Central memory CD8-positive, alpha-beta T cell (primary cell): ENCODE measurements at regions not wholly inside any gene's neighbourhood (a gene's known extent, or its start where the extent isn't known, plus 50 kb on each side); places are given as distances from the start of the nearest gene placed in this dataset.

ENCODE experiments used
- ATAC-seq: fragments of 150-1000 bp; cut with Tn5 transposase; replicated peaks from 2 replicates; pipeline ENCODE4 v1.10.0; 2022; ENCODE audit warnings: mild to moderate bottlenecking, moderate FRiP score, moderate number of reproducible peaks; ENCODE audit not compliant: poor library complexity, severe bottlenecking; ENCODE audit errors: extremely low read depth
- DNase-seq, 2 donors: peaks; one replicate each; pipeline ENCODE4 v3.0.0; 2021; ENCODE audit warnings: low spot score in 2 of 2
- H3K27ac Mint-ChIP-seq: one replicate; pipeline ENCODE4 v1.8.0; 2022; ENCODE audit warnings: low read depth, mild to moderate bottlenecking, moderate library complexity, mixed read lengths
- H3K27me3 Mint-ChIP-seq: one replicate; pipeline ENCODE4 v1.8.0; 2022; ENCODE audit warnings: mixed read lengths
- H3K36me3 Mint-ChIP-seq: one replicate; pipeline ENCODE4 v1.8.0; 2022; ENCODE audit warnings: mild to moderate bottlenecking, moderate library complexity, mixed read lengths; ENCODE audit not compliant: insufficient read depth
- H3K4me1 Mint-ChIP-seq: one replicate; pipeline ENCODE4 v1.8.0; 2022; ENCODE audit warnings: mixed read lengths
- H3K4me3 Mint-ChIP-seq: one replicate; pipeline ENCODE4 v1.8.0; 2022; ENCODE audit warnings: mild to moderate bottlenecking, moderate library complexity, mixed read lengths
- H3K9me3 Mint-ChIP-seq: one replicate; pipeline ENCODE4 v1.8.0; 2022; ENCODE audit warnings: mixed read lengths

DNA sequence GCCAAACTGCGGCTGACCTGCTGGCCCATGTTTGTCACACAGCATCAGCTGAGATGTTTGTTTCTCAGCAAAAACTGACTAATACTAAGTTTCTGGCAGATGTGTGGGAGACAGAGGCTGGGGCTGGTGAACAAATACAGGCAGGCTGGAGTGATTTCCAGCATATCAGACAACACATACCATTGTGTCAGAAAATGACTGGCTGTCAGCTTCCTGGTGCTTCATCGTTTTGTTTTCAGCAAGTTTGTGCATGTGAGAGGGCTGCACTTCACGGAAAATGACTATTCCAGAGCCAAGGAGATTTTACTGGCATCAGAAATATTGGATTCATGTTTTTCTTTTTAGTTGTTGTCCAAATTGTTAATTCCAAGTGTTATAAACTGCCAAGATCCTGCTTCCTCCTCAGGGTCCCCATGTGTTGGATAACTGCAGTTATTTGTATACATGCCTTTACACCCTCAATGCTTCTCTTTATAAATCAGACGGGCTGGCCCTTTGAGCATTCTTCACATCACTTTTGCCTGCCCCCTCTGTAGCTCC is 145.7 kb downstream of the GALC start:
- H3K36me3 Mint-ChIP-seq = no peaks in the 10 kb centered on the region
- ATAC-seq (no peak), DNase-seq (no peak)
- H3K4me1 Mint-ChIP-seq = no peaks in the 10 kb centered on the region
- H3K27ac Mint-ChIP-seq = no peak overlapping the region
- no peaks in the 10 kb centered on the region for H3K9me3 Mint-ChIP-seq
- no peak overlapping the region for H3K4me3 Mint-ChIP-seq
- H3K27me3 Mint-ChIP-seq = peaks cover 16% of the 10 kb centered on the region

DNA sequence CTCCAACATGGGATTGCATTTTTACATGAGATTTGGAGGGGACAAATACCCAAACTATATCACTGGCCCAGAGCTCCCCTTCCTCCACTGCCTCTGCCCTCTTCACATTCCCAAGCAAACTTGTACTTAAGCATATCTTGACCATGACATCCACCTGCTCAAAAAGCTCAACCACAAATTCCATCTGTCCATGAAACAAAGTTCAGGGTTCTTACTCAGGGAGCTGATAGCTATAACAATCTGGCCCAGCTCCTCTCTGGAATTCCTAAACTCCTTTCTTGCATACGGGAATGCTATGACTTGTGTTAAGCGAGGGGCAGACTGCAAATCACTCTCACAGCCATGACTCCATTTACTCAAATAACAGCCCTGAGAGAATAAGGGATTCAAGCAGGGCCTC is 152.1 kb downstream of the GALC start:
- Mint-ChIP-seq H3K9me3 (no peaks in the 10 kb centered on the region), H3K4me1 (no peaks in the 10 kb centered on the region), H3K4me3 (no peak overlapping the region), H3K27me3 (peaks cover 16% of the 10 kb centered on the region), H3K27ac (no peak overlapping the region), H3K36me3 (no peaks in the 10 kb centered on the region)
- DNase-seq (no peak), ATAC-seq (no peak)

DNA sequence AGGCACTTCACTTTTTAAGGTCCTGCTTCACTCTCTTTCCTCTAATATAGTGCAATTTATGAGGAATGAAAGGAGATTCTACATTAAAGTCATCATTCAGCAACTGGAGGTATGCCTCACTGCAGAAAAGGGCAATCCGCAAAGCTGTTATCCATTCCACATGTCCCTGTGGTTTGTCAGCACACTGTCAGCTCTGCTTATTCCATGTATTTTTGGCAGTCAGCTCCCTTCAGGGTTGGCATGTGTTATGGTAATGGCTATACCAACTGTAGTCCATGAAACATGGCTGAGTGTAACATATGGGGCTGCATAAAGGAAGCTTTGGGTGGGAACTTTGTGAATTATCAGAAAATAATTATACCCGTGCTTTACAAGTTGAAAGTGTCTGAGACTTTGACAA is 154.1 kb downstream of the GALC start:
- Mint-ChIP-seq H3K36me3 (no peaks in the 10 kb centered on the region), H3K4me1 (no peaks in the 10 kb centered on the region), H3K9me3 (no peaks in the 10 kb centered on the region), H3K27ac (no peak overlapping the region), H3K27me3 (peaks cover 15% of the 10 kb centered on the region), H3K4me3 (no peak overlapping the region)
- ATAC-seq (no peak), DNase-seq (no peak)

DNA sequence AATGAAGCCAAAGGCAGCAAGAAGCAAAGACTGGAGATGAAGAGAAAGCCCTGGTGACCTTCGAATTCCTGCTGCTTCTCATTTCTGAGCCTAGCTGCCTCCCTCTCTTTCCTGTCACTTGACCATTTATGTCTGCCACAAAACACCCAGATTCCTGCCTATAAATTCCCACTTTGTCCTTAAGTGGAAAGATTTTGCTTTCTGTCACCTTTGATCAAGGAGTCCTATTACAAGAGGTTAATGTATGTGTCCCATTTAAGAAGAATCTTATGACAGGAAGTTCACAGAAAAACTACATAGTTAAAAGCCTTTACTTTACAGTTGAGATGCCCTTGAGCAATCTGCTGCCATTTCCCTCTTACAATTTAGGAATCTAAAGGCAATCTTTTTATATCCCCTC is 155.7 kb downstream of the GALC start:
- peaks cover 26% of the 10 kb centered on the region for H3K27me3 Mint-ChIP-seq
- ATAC-seq = no peak
- no peak for DNase-seq
- no peak overlapping the region for H3K4me3 Mint-ChIP-seq
- H3K36me3 Mint-ChIP-seq = no peaks in the 10 kb centered on the region
- H3K9me3 Mint-ChIP-seq = no peaks in the 10 kb centered on the region
- no peak overlapping the region for H3K27ac Mint-ChIP-seq
- no peaks in the 10 kb centered on the region for H3K4me1 Mint-ChIP-seq

DNA sequence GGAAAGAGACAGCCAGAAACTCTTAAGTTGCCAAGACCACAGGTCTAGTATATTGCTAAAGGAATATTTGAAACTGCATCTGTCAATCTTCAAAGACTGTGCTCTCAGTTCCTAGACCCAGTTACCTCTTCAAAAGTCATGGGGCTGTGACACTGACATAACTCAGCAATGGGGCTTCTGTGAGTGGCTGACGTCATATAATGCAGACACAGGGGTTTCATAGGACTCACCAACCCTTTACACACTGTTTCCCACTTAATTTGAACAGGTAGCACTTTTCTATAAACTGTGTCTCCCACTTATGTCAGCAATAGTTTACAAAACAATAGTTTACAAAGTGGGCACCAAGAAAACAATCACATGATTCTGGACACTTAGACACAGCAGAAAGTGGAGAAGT is 158.4 kb downstream of the GALC start:
- Mint-ChIP-seq H3K4me1 (no peaks in the 10 kb centered on the region), H3K4me3 (no peak overlapping the region), H3K9me3 (no peaks in the 10 kb centered on the region), H3K36me3 (no peaks in the 10 kb centered on the region), H3K27ac (no peak overlapping the region), H3K27me3 (peaks cover 42% of the 10 kb centered on the region)
- DNase-seq (no peak), ATAC-seq (no peak)

DNA sequence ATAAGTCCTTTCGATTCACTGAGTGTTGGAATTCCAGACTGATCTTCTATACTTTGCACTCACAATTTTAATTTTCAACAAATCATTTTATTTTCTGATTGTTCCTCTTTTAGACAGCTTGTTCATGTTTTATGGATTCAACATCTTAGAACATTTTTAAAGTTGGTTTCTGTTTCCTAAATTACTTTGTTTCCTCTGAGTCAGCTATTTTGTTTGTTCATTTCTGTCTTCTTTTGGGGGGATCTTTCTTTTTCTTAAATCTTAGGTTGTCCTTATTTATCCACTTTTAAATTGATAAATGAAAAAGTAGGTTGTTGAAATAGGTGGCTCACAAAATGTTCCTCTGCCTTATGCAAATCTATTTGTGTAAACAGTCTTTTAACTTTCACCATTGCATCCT is 160.0 kb downstream of the GALC start:
- Mint-ChIP-seq H3K27me3 (peaks cover 42% of the 10 kb centered on the region), H3K27ac (no peak overlapping the region), H3K4me1 (no peaks in the 10 kb centered on the region), H3K36me3 (no peaks in the 10 kb centered on the region), H3K4me3 (no peak overlapping the region), H3K9me3 (no peaks in the 10 kb centered on the region)
- ATAC-seq (no peak), DNase-seq (no peak)

DNA sequence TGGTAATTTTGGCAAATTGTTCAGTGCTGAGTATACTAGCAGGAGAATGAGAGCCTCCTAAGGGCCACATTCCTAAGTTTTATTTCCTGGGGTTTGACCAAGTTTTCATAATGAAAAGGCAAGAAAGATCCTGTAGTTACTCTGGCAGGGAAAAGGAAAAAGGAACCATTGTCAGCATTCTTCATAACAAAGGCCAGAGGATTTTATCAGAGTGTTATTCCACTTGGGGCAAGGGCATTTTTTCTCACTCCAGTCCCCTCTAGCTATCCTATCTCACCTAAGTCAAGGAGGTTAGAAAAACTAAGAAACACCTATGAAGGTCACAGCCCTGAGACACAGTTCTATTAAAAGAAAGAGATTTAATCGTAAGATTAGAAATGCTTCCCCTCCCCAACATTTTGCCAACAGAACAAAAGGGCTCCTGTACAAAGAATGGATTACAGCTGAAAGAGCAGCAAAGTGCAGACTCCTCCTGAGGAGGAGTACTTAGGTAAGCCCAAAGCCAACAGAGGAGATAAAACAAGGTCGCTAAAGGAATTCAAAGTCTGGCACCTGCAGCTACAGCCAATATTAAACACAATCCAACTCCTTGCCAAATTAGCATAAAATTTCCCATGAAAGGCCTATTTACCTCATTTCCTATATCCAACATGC is 162.4 kb downstream of the GALC start:
- Mint-ChIP-seq H3K9me3 (no peaks in the 10 kb centered on the region), H3K27ac (no peak overlapping the region), H3K36me3 (no peaks in the 10 kb centered on the region), H3K27me3 (peaks cover 40% of the 10 kb centered on the region), H3K4me1 (no peaks in the 10 kb centered on the region), H3K4me3 (no peak overlapping the region)
- DNase-seq (no peak), ATAC-seq (no peak)

DNA sequence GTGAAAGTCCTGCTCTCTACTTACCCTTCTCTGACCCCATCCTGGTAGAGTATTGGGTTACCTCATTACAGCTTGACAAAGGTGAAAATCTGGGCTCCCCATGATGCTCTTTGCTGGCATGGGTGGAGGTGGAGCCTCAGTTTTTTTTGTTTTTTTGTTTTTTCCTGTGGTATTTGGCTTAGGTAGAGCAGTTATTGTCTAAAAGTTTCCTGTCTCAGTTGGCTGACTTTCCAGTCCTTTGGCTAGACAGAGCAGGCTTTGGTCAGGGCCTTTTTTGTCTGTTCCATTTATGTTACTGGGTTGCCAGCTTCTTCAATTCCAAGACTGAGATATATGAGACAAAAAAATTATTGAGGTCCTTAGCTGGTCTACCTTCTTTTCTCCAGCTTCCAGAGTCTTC is 163.4 kb downstream of the GALC start:
- no peak overlapping the region for H3K4me3 Mint-ChIP-seq
- no peaks in the 10 kb centered on the region for H3K4me1 Mint-ChIP-seq
- no peak for ATAC-seq
- H3K9me3 Mint-ChIP-seq = no peaks in the 10 kb centered on the region
- H3K36me3 Mint-ChIP-seq = no peaks in the 10 kb centered on the region
- no peak overlapping the region for H3K27ac Mint-ChIP-seq
- no peak for DNase-seq
- H3K27me3 Mint-ChIP-seq = peaks cover 35% of the 10 kb centered on the region

DNA sequence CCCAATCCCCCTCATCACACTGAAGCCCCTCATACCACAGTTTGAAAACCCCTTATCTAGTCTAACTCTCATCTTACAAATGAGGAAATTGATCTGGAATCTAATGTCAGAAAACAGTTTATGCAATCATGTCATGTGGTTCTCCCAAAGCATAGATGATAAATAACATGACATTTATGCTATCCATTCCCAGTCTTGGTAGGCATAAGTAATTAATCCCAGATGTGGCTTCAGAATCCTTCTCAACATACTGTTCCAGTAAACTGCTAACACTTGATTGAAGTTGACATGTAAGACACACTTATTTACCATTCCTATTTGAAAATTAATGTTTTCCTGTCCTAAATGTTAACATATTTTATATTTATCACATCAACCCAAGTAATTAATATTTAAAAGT is 168.7 kb downstream of the GALC start:
- Mint-ChIP-seq H3K27me3 (no peaks in the 10 kb centered on the region), H3K4me3 (no peak overlapping the region), H3K9me3 (no peaks in the 10 kb centered on the region), H3K4me1 (no peaks in the 10 kb centered on the region), H3K27ac (no peak overlapping the region), H3K36me3 (no peaks in the 10 kb centered on the region)
- ATAC-seq (no peak), DNase-seq (no peak)

DNA sequence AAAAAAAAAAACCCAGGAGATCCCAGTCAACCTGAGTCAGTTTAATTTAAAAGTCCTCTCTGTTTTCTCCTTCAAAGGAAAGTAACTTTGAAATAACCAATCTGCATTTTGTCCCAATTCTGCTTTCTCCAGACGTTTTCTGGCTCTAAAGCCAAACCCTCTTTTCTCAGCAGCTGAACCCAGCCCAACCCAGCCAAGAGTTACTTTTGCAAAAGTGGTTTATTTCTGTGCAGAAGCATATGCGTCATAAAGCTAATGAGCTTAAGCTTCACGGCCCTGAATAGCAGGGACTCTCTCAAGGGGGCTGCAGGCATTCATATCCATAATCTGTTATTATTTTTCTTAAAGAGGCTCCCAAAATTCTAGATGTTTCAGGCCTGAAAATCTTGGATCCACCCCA is 176.6 kb downstream of the GALC start:
- DNase-seq (no peak), ATAC-seq (no peak)
- H3K4me3 Mint-ChIP-seq = no peak overlapping the region
- H3K27ac Mint-ChIP-seq = no peak overlapping the region
- H3K36me3 Mint-ChIP-seq = no peaks in the 10 kb centered on the region
- H3K9me3 Mint-ChIP-seq = peaks cover 8% of the 10 kb centered on the region
- peaks cover 7% of the 10 kb centered on the region for H3K4me1 Mint-ChIP-seq
- H3K27me3 Mint-ChIP-seq = peaks cover 24% of the 10 kb centered on the region

DNA sequence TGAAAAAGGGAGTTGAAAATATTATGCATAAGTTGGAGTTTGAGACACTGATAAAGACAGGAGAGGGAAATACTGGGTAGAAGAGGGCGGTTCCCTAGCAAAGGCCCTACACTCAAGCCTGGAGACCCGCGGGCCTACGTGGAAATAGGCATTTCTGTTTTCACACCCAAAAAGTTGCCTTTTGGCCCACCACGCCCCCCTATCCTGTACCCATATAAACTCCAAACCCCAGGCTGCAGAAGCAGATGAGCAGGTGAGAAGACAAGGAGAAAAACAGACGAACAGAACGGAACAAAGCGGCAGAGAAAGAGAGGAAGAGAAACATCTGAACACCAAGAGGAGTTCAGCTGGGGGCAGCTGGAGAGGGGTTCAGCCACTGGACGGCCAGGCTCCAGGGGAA is 177.9 kb downstream of the GALC start:
- DNase-seq = no peak
- Mint-ChIP-seq H3K9me3 (peaks cover 8% of the 10 kb centered on the region), H3K4me3 (no peak overlapping the region), H3K36me3 (no peaks in the 10 kb centered on the region), H3K27ac (no peak overlapping the region), H3K27me3 (peaks cover 32% of the 10 kb centered on the region), H3K4me1 (peaks cover 7% of the 10 kb centered on the region)
- no peak for ATAC-seq

DNA sequence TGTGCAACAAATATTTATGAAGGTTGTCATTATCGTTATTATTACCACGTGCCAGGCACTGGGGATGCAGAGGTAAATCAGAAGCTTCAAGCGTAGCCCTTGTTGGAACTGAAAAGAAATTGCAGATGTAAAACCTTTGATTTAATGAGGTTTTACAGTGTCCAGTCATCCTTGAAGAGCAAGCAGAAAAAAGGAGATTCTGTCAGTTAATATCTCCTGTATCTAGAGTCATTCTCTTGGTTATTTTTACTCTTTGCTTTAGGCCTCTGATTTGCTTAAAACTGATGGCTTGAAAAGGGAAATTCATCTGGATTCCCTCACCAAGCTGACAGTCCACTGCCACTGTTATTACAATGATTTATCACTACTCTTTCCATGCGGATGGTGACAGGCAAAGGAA is 179.3 kb downstream of the GALC start:
- no peak overlapping the region for H3K27ac Mint-ChIP-seq
- no peak for DNase-seq

DNA sequence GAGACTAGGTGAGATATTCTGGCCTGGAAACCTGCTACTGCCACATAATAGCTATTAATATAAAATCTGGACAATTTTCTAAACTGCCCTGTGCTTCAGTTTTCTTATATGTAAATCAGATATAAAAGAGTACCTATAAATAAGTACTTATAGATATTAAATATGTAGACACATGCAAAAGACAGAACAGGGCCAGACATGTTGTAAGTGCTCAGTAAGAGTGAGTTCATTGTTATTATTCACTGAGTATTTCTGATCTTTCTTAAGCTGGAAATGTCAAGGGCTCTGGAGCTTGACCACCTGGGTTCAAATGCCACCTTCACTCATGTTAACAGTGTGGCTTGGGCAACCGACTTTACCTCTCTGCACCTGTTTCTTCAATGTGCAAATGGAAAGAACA is 179.8 kb downstream of the GALC start:
- Mint-ChIP-seq H3K36me3 (no peaks in the 10 kb centered on the region), H3K4me1 (peaks cover under 1% of the 10 kb centered on the region), H3K4me3 (no peak overlapping the region), H3K9me3 (peaks cover under 1% of the 10 kb centered on the region), H3K27ac (no peak overlapping the region), H3K27me3 (peaks cover 39% of the 10 kb centered on the region)
- DNase-seq (no peak), ATAC-seq (no peak)

More for the DNA sequence above, 179.3 kb downstream of the GALC start:
- H3K36me3 Mint-ChIP-seq = no peaks in the 10 kb centered on the region
- peaks cover 42% of the 10 kb centered on the region for H3K27me3 Mint-ChIP-seq
- no peak overlapping the region for H3K4me3 Mint-ChIP-seq
- peaks cover 5% of the 10 kb centered on the region for H3K4me1 Mint-ChIP-seq
- ATAC-seq = no peak
- peaks cover 5% of the 10 kb centered on the region for H3K9me3 Mint-ChIP-seq
